Left lung (tissue), 4 donors: ENCODE measurements at regions not wholly inside any gene's neighbourhood (a gene's known extent, or its start where the extent isn't known, plus 50 kb on each side); places are given as distances from the start of the nearest gene placed in this dataset.

Source experiments
- ATAC-seq: fragments of 200-7000 bp; cut with Tn5 transposase; one replicate; pipeline ENCODE4 v1.9.1; 2020; ENCODE audit warnings: moderate library complexity
- DNase-seq, 4 donors: peaks; one replicate each; pipeline ENCODE4 v3.0.0-alpha.2; 2013 to 2020
- H3K27ac ChIP-seq, 2 donors: fragments of 200-600 bp; sonication (generic) in 1 of 2; one replicate each; pipeline versions ENCODE4 v1.5.0 to v1.8.0; 2020 to 2021
- H3K27me3 ChIP-seq, 2 donors: fragments of 200-600 bp; sonication (generic) in 1 of 2; one replicate each; pipeline versions ENCODE4 v1.5.0 to v1.8.0; 2020 to 2021
- H3K36me3 ChIP-seq, 2 donors: fragments of 200-600 bp; sonication (generic) in 1 of 2; one replicate each; pipeline versions ENCODE4 v1.5.0 to v1.8.0; 2020 to 2021
- H3K4me1 ChIP-seq, 2 donors: fragments of 200-600 bp; one replicate each; pipeline ENCODE4 v1.8.0; 2021
- H3K4me3 ChIP-seq, 2 donors: fragments of 200-600 bp; sonication (generic) in 1 of 2; one replicate each; pipeline versions ENCODE4 v1.5.0 to v1.8.0; 2020 to 2021; ENCODE audit warnings: mild to moderate bottlenecking in 1 of 2
- H3K9me3 ChIP-seq, 2 donors: fragments of 200-600 bp; sonication (generic) in 1 of 2; one replicate each; pipeline versions ENCODE4 v1.5.0 to v1.8.0; 2020 to 2021
- CTCF ChIP-seq, 2 donors: fragments of 200-600 bp; sonication (generic) in 1 of 2; IDR thresholded peaks; one replicate each; pipeline versions ENCODE4 v1.5.0 to v1.8.0; 2021; ENCODE audit warnings: antibody characterized with exemption in 2 of 2
- intact Hi-C, 2 donors: fragments of 100-400 bp; cut with DNase I; formaldehyde crosslinking; loops; one replicate each; pipeline versions ENCODE4 v1.11.2 to v1.14.2; 2022
- donor health status: DM: no; HTN: yes; CAD: no.
- donor health status: DM: no; HTN: no; CAD: no.

GRCh38 chr18:29057703-29058102 is 880.8 kb upstream of the CDH2 start:
- no peak overlapping the region for H3K27ac ChIP-seq
- H3K9me3 ChIP-seq, result no peaks in the 10 kb centered on the region
- intact Hi-C loops, result no loop called here
- ATAC-seq, result peak; percentile 62
- H3K4me1 ChIP-seq, result no peaks in the 10 kb centered on the region
- TF ChIP-seq CTCF (IDR thresholded peaks at IDR 0.05), result no peak
- DNase-seq, result no peak
- H3K27me3 ChIP-seq, result no peaks in the 10 kb centered on the region
- no peaks in the 10 kb centered on the region for H3K36me3 ChIP-seq
- H3K4me3 ChIP-seq, result no peak overlapping the region

- no peaks in the 10 kb centered on the region for H3K27me3 ChIP-seq
- H3K9me3 ChIP-seq, result peaks cover 0 to 2% of the 10 kb centered on the region in 2 donors
- H3K4me3 ChIP-seq, result no peak overlapping the region
- no peak for TF ChIP-seq CTCF (IDR thresholded peaks at IDR 0.05)
- DNase-seq, result peak in 1 of 4 donors; percentile 33
- H3K27ac ChIP-seq, result no peak overlapping the region
- intact Hi-C loops, result no loop called here
- ATAC-seq, result peak; percentile 71
- no peaks in the 10 kb centered on the region for H3K4me1 ChIP-seq
- H3K36me3 ChIP-seq, result no peaks in the 10 kb centered on the region
Measured at GRCh38 chr18:29056800-29057199, 879.9 kb upstream of the CDH2 start.

- H3K27ac ChIP-seq, result no peak overlapping the region
- ATAC-seq, result no peak
- no peak for TF ChIP-seq CTCF (IDR thresholded peaks at IDR 0.05)
- peaks cover 0 to 10% of the 10 kb centered on the region in 2 donors for H3K9me3 ChIP-seq
- H3K4me3 ChIP-seq, result no peak overlapping the region
- H3K4me1 ChIP-seq, result no peaks in the 10 kb centered on the region
- intact Hi-C loops, result no loop called here
- no peaks in the 10 kb centered on the region for H3K27me3 ChIP-seq
- no peaks in the 10 kb centered on the region for H3K36me3 ChIP-seq
- no peak for DNase-seq
Measured at GRCh38 chr18:29041976-29042375, 865.0 kb upstream of the CDH2 start.

GRCh38 chr18:29034113-29034856 is 857.4 kb upstream of the CDH2 start:
- ATAC-seq (no peak), DNase-seq (no peak)
- intact Hi-C loops, result no loop called here
- no peak overlapping the region for H3K4me3 ChIP-seq
- H3K27ac ChIP-seq, result no peak overlapping the region
- no peaks in the 10 kb centered on the region for H3K36me3 ChIP-seq
- peaks cover 0 to 7% of the 10 kb centered on the region in 2 donors for H3K9me3 ChIP-seq
- TF ChIP-seq CTCF (IDR thresholded peaks at IDR 0.05), result no peak
- H3K4me1 ChIP-seq, result no peaks in the 10 kb centered on the region
- H3K27me3 ChIP-seq, result no peaks in the 10 kb centered on the region

- H3K27ac ChIP-seq, result no peak overlapping the region
- intact Hi-C loops, result no loop called here
Measured at GRCh38 chr18:29028560-29028959, 851.6 kb upstream of the CDH2 start.

More at GRCh38 chr18:29028560-29028959, 851.6 kb upstream of the CDH2 start:
- ATAC-seq (no peak), DNase-seq (no peak)
- no peak overlapping the region for H3K4me3 ChIP-seq
- no peaks in the 10 kb centered on the region for H3K9me3 ChIP-seq
- H3K36me3 ChIP-seq, result no peaks in the 10 kb centered on the region
- no peaks in the 10 kb centered on the region for H3K27me3 ChIP-seq
- TF ChIP-seq CTCF (IDR thresholded peaks at IDR 0.05), result no peak
- no peaks in the 10 kb centered on the region for H3K4me1 ChIP-seq
